ENCODE measurements at regions not wholly inside any gene's neighbourhood (a gene's known extent, or its start where the extent isn't known, plus 50 kb on each side); places are given as distances from the start of the nearest gene placed in this dataset.

- TF ChIP-seq SPI1 (IDR thresholded peaks at IDR 0.05; ENCODE audit: low read depth, low read length) = no peak
- no peak for TF ChIP-seq POLR2A (IDR thresholded peaks at IDR 0.05; ENCODE audit: low read depth, low read length)
- TF ChIP-seq POLR2AphosphoS5 (IDR thresholded peaks at IDR 0.05; ENCODE audit: low read depth, low read length) = no peak
- TF ChIP-seq TAF1 (IDR thresholded peaks at IDR 0.05; ENCODE audit: low read depth, low read length) = no peak
Observed at GRCh38 chr10:113427811-113428558, 124.9 kb upstream of the HABP2 start.

Data from GM12891 (cell line).